ENCODE measurements at regions not wholly inside any gene's neighbourhood (a gene's known extent, or its start where the extent isn't known, plus 50 kb on each side); places are given as distances from the start of the nearest gene placed in this dataset.

DNA sequence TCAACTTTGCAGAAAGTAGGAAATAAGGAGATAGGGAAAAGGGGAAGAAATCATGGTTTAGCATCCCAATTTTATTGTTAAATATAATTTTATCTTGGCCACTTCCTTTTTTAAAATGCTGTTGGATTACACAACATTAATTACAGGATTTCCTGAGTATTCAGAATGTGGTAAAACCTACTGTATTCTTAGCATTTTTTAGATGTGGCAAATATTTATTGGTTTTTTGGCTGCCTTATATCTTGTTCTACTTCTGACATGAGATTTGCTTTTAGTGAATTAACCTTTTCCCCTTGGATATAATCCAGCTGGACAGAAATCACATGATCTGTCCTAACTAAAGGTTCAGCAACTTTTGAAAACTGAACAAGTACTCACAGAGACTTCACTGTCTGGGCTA, 104.9 kb downstream of the PTGS2 start:
- intact Hi-C loops (cut with DNase I) = no loop called here
- Histone ChIP-seq H3K36me3 (no peaks in the 10 kb centered on the region), H3K27ac (no peak overlapping the region), H3K27me3 (no peaks in the 10 kb centered on the region), H3K9me3 (no peaks in the 10 kb centered on the region), H3K4me1 (peaks cover 0 to 18% (median 0%) of the 10 kb centered on the region in 12 donors), H3K4me3 (no peak overlapping the region)
- ATAC-seq (no peak), DNase-seq (no peak)
- TF ChIP-seq, protein P1, sequence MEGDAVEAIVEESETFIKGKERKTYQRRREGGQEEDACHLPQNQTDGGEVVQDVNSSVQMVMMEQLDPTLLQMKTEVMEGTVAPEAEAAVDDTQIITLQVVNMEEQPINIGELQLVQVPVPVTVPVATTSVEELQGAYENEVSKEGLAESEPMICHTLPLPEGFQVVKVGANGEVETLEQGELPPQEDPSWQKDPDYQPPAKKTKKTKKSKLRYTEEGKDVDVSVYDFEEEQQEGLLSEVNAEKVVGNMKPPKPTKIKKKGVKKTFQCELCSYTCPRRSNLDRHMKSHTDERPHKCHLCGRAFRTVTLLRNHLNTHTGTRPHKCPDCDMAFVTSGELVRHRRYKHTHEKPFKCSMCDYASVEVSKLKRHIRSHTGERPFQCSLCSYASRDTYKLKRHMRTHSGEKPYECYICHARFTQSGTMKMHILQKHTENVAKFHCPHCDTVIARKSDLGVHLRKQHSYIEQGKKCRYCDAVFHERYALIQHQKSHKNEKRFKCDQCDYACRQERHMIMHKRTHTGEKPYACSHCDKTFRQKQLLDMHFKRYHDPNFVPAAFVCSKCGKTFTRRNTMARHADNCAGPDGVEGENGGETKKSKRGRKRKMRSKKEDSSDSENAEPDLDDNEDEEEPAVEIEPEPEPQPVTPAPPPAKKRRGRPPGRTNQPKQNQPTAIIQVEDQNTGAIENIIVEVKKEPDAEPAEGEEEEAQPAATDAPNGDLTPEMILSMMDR (IDR thresholded peaks at IDR 0.05) = no peak
- TF ChIP-seq POLR2A (IDR thresholded peaks at IDR 0.05) = no peak

DNA sequence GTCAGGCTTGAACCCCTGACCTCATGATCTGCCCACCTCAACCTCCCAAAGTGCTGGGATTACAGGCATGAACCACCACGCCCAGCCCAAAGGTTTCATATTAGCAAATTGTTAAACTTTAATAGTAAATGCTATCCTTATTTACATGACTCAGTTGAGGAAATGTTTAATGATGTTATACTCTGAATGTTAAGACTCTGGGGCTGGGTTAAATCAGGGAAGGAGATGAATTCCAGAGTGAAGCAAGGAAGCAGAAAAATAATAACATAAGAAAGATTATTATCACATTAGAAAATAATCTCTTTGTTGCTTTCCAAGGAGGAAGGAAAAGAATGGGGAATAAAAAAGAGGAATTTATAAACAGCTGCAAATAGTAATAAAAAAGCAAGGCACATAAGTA, 105.3 kb downstream of the PTGS2 start:
- ATAC-seq = no peak
- Histone ChIP-seq H3K27me3 (no peaks in the 10 kb centered on the region), H3K27ac (no peak overlapping the region), H3K36me3 (no peaks in the 10 kb centered on the region), H3K9me3 (no peaks in the 10 kb centered on the region), H3K4me3 (no peak overlapping the region), H3K4me1 (peaks cover 0 to 18% (median 0%) of the 10 kb centered on the region in 12 donors)
- no peak for DNase-seq
- WGBS, 4 donors = 63 to 75% (median 71%) methylated on average over 1 of the region's 1 CpG
- no peak for TF ChIP-seq POLR2A (IDR thresholded peaks at IDR 0.05)
- TF ChIP-seq, protein P1 (IDR thresholded peaks at IDR 0.05) = no peak
- intact Hi-C loops (cut with DNase I) = no loop called here

GRCh38 chr1:186572509-186572908, 107.7 kb downstream of the PTGS2 start:
- intact Hi-C loops (cut with DNase I) = no loop called here
- DNase-seq (no peak), ATAC-seq (no peak)
- TF ChIP-seq POLR2A (IDR thresholded peaks at IDR 0.05) = no peak
- TF ChIP-seq, protein P1 (IDR thresholded peaks at IDR 0.05) = no peak
- no peaks in the 10 kb centered on the region for H3K9me3 ChIP-seq
- H3K27ac ChIP-seq = no peak overlapping the region
- WGBS, 4 donors = 81 to 87% (median 86%) methylated on average over 3 of the region's 3 CpGs
- H3K36me3 ChIP-seq = no peaks in the 10 kb centered on the region
- no peak overlapping the region for H3K4me3 ChIP-seq
- H3K27me3 ChIP-seq = no peaks in the 10 kb centered on the region
- peaks cover 0 to 18% (median 0%) of the 10 kb centered on the region in 12 donors for H3K4me1 ChIP-seq

DNA sequence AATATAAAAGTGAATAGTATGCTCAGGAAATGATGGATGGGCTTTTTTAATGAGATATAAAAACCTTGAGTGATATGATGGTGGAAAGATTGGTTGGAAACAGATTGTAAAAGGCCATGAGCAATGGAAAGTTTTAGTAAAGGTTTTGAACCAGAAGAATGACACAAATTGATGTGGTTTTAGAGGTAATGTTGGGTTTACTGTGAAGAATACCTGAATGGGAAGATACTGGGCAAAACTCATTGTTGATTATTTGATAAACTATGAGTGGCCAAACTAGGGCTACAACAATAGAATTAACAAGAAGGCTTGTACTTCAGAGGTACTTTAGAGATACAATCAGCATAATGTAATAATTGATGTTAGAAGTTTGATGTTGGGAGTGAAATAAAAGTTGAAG, 108.5 kb downstream of the PTGS2 start:
- Histone ChIP-seq H3K27me3 (no peaks in the 10 kb centered on the region), H3K9me3 (no peaks in the 10 kb centered on the region), H3K4me1 (peaks cover 0 to 18% (median 0%) of the 10 kb centered on the region in 12 donors), H3K36me3 (no peaks in the 10 kb centered on the region), H3K27ac (no peak overlapping the region), H3K4me3 (no peak overlapping the region)
- DNase-seq (no peak), ATAC-seq (no peak)
- intact Hi-C loops (cut with DNase I) = no loop called here
- TF ChIP-seq, protein P1 (IDR thresholded peaks at IDR 0.05) = no peak
- TF ChIP-seq POLR2A (IDR thresholded peaks at IDR 0.05) = no peak

Data from heart left ventricle (tissue), 16 donors.